Parathyroid adenoma (tissue), 2 donors: ENCODE measurements at regions not wholly inside any gene's neighbourhood (a gene's known extent, or its start where the extent isn't known, plus 50 kb on each side); places are given as distances from the start of the nearest gene placed in this dataset.

ENCODE experiments used
- H2AFZ ChIP-seq: fragments of 300-600 bp; sonication (generic); one replicate; pipeline ENCODE4 v1.7.0; 2017; ENCODE audit warnings: antibody characterized with exemption, mild to moderate bottlenecking
- H3K27ac ChIP-seq: fragments of 300-600 bp; sonication (generic); one replicate; pipeline ENCODE4 v1.7.0; 2017
- H3K27me3 ChIP-seq: fragments of 300-600 bp; sonication (generic); one replicate; pipeline ENCODE4 v1.7.0; 2017; ENCODE audit warnings: low read length; ENCODE audit not compliant: control insufficient read depth, insufficient read depth
- H3K36me3 ChIP-seq: fragments of 300-600 bp; sonication (generic); one replicate; pipeline ENCODE4 v1.7.0; 2017; ENCODE audit warnings: low read length; ENCODE audit not compliant: control insufficient read depth, insufficient read depth
- H3K4me1 ChIP-seq: fragments of 300-600 bp; sonication (generic); one replicate; pipeline ENCODE4 v1.7.0; 2017; ENCODE audit warnings: control low read depth
- H3K4me2 ChIP-seq: fragments of 300-600 bp; sonication (generic); one replicate; pipeline ENCODE4 v1.7.0; 2017; ENCODE audit warnings: low read length
- H3K4me3 ChIP-seq: fragments of 300-600 bp; sonication (generic); one replicate; pipeline ENCODE4 v1.7.0; 2017; ENCODE audit warnings: low read depth, low read length
- H3K79me2 ChIP-seq: fragments of 300-600 bp; sonication (generic); one replicate; pipeline ENCODE4 v1.7.0; 2017; ENCODE audit warnings: control low read depth
- H3K9ac ChIP-seq: fragments of 300-600 bp; sonication (generic); one replicate; pipeline ENCODE4 v1.7.0; 2017; ENCODE audit warnings: mild to moderate bottlenecking
- H3K9me3 ChIP-seq: fragments of 300-600 bp; sonication (generic); one replicate; pipeline ENCODE4 v1.7.0; 2017; ENCODE audit warnings: low read length; ENCODE audit not compliant: control insufficient read depth
- TF ChIP-seq, protein P1 (sequence below): fragments of 300-600 bp; sonication (generic); IDR thresholded peaks from one replicate; pipeline ENCODE4 v1.7.0; 2017; ENCODE audit warnings: antibody characterized with exemption, mild to moderate bottlenecking
- donor health status: primary hyperparathyroidism.

DNA sequence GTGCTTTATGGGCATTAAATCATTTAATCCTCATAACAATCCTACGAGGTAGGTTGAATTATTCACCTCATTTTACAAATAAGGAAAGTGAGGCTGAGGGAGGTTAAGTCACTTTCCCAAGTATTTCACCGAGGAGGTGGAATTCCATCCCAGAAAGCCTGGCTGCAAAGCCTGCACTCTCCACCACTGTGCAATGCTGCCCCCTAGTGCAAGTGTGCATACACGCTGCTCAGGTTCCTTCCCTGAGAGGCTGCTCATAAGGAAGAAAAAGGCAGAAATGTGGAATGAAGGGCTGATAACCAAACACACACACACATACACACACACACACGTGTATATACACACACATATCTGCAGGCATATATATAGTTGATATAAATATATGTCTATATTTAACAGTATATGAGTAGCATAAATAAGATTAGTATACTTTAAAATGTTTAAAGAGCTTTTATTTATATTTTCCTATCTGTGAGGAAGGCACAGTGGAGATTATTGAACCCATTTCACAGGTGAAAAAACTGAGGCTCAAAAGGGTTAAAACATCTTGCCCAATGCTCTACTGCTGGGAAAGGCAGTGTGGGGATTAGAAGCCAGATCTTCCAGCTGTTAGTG lies 714.5 kb upstream of the TENM3 start:
- no peaks in the 10 kb centered on the region for H3K4me1 ChIP-seq
- H3K79me2 ChIP-seq, result no peaks in the 10 kb centered on the region
- no peak overlapping the region for H3K4me3 ChIP-seq
- no peak overlapping the region for H3K9ac ChIP-seq
- H3K9me3 ChIP-seq, result no peaks in the 10 kb centered on the region
- H3K27ac ChIP-seq, result no peak overlapping the region
- no peak overlapping the region for H2AFZ ChIP-seq
- H3K36me3 ChIP-seq, result no peaks in the 10 kb centered on the region
- H3K27me3 ChIP-seq, result no peaks in the 10 kb centered on the region
- TF ChIP-seq, protein P1, sequence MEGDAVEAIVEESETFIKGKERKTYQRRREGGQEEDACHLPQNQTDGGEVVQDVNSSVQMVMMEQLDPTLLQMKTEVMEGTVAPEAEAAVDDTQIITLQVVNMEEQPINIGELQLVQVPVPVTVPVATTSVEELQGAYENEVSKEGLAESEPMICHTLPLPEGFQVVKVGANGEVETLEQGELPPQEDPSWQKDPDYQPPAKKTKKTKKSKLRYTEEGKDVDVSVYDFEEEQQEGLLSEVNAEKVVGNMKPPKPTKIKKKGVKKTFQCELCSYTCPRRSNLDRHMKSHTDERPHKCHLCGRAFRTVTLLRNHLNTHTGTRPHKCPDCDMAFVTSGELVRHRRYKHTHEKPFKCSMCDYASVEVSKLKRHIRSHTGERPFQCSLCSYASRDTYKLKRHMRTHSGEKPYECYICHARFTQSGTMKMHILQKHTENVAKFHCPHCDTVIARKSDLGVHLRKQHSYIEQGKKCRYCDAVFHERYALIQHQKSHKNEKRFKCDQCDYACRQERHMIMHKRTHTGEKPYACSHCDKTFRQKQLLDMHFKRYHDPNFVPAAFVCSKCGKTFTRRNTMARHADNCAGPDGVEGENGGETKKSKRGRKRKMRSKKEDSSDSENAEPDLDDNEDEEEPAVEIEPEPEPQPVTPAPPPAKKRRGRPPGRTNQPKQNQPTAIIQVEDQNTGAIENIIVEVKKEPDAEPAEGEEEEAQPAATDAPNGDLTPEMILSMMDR, result peak; percentile 10
- H3K4me2 ChIP-seq, result no peak overlapping the region

DNA sequence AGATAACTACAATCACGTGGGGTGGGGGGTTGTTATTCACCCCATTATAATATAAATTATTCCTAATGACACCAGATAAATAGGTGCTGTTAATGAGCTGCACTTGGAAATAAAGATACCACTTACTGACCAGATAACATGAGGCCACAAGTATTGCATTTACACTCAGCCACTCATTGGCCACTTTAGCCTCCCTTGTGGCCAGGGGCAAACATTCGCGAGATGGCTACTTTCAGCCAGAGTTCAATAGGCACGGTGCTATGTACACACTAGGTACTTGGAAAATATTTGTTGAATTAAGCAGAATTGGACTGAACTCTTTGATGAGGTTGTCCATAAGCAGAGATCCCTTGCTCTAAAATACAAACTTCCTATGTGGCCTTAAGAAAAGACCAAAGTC lies 713.7 kb upstream of the TENM3 start:
- H3K4me3 ChIP-seq, result no peak overlapping the region
- TF ChIP-seq, protein P1, result no peak
- H3K36me3 ChIP-seq, result no peaks in the 10 kb centered on the region
- H3K27me3 ChIP-seq, result no peaks in the 10 kb centered on the region
- H3K4me1 ChIP-seq, result no peaks in the 10 kb centered on the region
- H2AFZ ChIP-seq, result no peak overlapping the region
- no peak overlapping the region for H3K9ac ChIP-seq
- H3K4me2 ChIP-seq, result no peak overlapping the region
- no peaks in the 10 kb centered on the region for H3K9me3 ChIP-seq
- no peak overlapping the region for H3K27ac ChIP-seq
- H3K79me2 ChIP-seq, result no peaks in the 10 kb centered on the region

DNA sequence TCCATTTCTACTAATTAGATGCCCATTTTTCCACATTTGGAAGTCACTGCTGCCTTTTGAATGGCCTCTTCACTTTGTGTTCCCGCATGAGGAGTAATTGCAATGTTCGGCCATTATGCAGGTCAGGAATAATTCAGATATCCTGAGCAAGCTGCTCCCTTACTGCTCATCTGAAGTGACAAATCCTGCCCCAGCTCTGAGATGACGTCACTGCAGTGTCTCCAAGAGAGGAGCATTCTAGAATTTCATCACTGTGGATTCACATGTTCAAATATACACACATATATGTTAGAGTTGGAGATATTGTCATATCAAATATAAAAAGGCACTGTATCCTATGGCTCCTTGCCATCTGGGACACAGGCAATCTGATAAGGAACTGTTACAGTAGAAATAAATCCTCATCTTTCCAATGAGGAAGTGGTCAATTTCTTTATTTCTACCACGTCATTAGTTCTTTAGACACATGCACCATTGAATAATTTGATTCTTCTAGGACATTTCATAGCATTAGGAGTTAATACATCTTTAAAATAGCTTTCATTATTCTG lies 706.9 kb upstream of the TENM3 start:
- Histone ChIP-seq H3K4me2 (no peak overlapping the region), H3K79me2 (no peaks in the 10 kb centered on the region), H2AFZ (no peak overlapping the region), H3K4me3 (no peak overlapping the region), H3K9me3 (no peaks in the 10 kb centered on the region), H3K36me3 (no peaks in the 10 kb centered on the region), H3K9ac (no peak overlapping the region), H3K27ac (no peak overlapping the region), H3K4me1 (no peaks in the 10 kb centered on the region), H3K27me3 (no peaks in the 10 kb centered on the region)
- TF ChIP-seq, protein P1, result no peak

DNA sequence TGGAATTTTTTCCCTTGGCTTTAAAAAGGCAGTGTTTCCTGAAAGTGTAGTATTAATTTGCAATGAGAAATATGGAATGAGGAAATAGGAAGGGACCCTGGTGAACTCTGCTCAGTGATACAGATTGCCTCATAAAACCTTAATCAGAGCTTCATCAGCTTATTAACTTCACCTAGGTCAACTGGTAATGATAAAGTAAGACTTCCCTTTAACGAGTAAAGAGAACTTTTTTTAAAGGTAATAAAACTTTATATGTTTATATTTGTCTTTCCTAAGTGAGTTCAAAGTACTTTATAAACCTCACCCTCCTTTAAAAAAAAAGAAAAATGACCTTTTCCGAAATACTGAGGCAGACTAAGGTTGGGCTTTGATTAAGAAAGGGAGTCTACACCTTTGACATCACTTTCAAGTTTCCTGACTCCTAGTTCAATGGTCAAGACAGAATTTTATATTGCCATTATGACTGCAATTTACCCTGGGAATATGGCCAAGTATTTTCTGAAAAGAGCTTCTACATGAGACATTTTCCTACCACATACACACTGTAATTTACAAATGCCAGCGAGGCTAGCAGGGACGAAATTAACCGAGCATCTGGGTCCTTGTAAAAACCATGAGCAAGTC lies 706.3 kb upstream of the TENM3 start:
- no peaks in the 10 kb centered on the region for H3K27me3 ChIP-seq

More for the DNA sequence above, 706.3 kb upstream of the TENM3 start:
- Histone ChIP-seq H3K4me1 (no peaks in the 10 kb centered on the region), H3K4me3 (no peak overlapping the region), H3K4me2 (no peak overlapping the region), H3K36me3 (no peaks in the 10 kb centered on the region), H3K27ac (no peak overlapping the region), H3K9me3 (no peaks in the 10 kb centered on the region), H3K9ac (no peak overlapping the region), H3K79me2 (no peaks in the 10 kb centered on the region), H2AFZ (no peak overlapping the region)
- TF ChIP-seq, protein P1, result no peak
